Activated B cell treated with CpG ODN at 0.5 μM for 24 hours (primary cell): ENCODE measurements at regions not wholly inside any gene's neighbourhood (a gene's known extent, or its start where the extent isn't known, plus 50 kb on each side); places are given as distances from the start of the nearest gene placed in this dataset.

Source experiments
- ATAC-seq: fragments of 200-7000 bp; cut with Tn5 transposase; one replicate; pipeline ENCODE4 v1.10.0; 2021; ENCODE audit warnings: low read depth, mild to moderate bottlenecking, moderate library complexity
- CTCF ChIA-PET: fragments of 350-600 bp; sonication (Branson Sonifier 250); formaldehyde crosslinking; loops from one replicate; lab custom pipeline; 2021; ENCODE audit warnings: antibody characterized with exemption; lab: Charles Lee
- POLR2A ChIA-PET: fragments of 350-600 bp; sonication (Branson Sonifier 250); formaldehyde crosslinking; loops from one replicate; lab custom pipeline; 2021; ENCODE audit warnings: antibody characterized with exemption; lab: Charles Lee
- DNase-seq: peaks from one replicate; pipeline ENCODE4 v3.0.0; 2022
- H3K27ac Mint-ChIP-seq: one replicate; pipeline ENCODE4 v1.8.0; 2020; ENCODE audit warnings: mixed read lengths
- H3K27me3 Mint-ChIP-seq: one replicate; pipeline ENCODE4 v1.8.0; 2021; ENCODE audit warnings: mixed read lengths
- H3K36me3 Mint-ChIP-seq: one replicate; pipeline ENCODE4 v1.8.0; 2021; ENCODE audit warnings: low read depth, mixed read lengths
- H3K4me1 Mint-ChIP-seq: one replicate; pipeline ENCODE4 v1.8.0; 2021; ENCODE audit warnings: mixed read lengths
- H3K4me3 Mint-ChIP-seq: one replicate; pipeline ENCODE4 v1.8.0; 2020; ENCODE audit warnings: mild to moderate bottlenecking, mixed read lengths
- H3K9me3 Mint-ChIP-seq: one replicate; pipeline ENCODE4 v1.8.0; 2020; ENCODE audit warnings: mixed read lengths
- CTCF ChIP-seq: fragments of 200-600 bp; IDR thresholded peaks from one replicate; pipeline ENCODE4 v1.8.0; 2022; ENCODE audit warnings: antibody characterized with exemption, mild to moderate bottlenecking
- intact Hi-C: fragments of 100-400 bp; cut with micrococcal nuclease; formaldehyde crosslinking; loops from one replicate; pipeline ENCODE4 v1.15.1; 2024

GRCh38 chr3:182259579-182259978, 533.7 kb upstream of the ATP11B start:
- H3K4me3 Mint-ChIP-seq: no peak overlapping the region
- intact Hi-C loops: loop anchor here (10.0 kb wide), 1 partner anchor 935 kb away; no protein-coding TSS in a partner anchor
- no peaks in the 10 kb centered on the region for H3K4me1 Mint-ChIP-seq
- no peak for TF ChIP-seq CTCF
- no peak for DNase-seq
- no peak overlapping the region for H3K27ac Mint-ChIP-seq
- no peaks in the 10 kb centered on the region for H3K9me3 Mint-ChIP-seq
- ChIA-PET CTCF (no interaction called here), POLR2A (no interaction called here)
- no peak for ATAC-seq
- peaks cover 9% of the 10 kb centered on the region for H3K27me3 Mint-ChIP-seq
- no peaks in the 10 kb centered on the region for H3K36me3 Mint-ChIP-seq

GRCh38 chr3:182261041-182261440, 532.3 kb upstream of the ATP11B start:
- ATAC-seq (no peak), DNase-seq (no peak)
- Mint-ChIP-seq H3K27me3 (peaks cover 9% of the 10 kb centered on the region), H3K36me3 (no peaks in the 10 kb centered on the region), H3K27ac (no peak overlapping the region), H3K4me3 (no peak overlapping the region), H3K9me3 (no peaks in the 10 kb centered on the region), H3K4me1 (no peaks in the 10 kb centered on the region)
- TF ChIP-seq CTCF: no peak
- intact Hi-C loops: no loop called here
- POLR2A ChIA-PET: no interaction called here
- CTCF ChIA-PET: no interaction called here

GRCh38 chr3:182268711-182269110, 524.6 kb upstream of the ATP11B start:
- ATAC-seq (no peak), DNase-seq (no peak)
- intact Hi-C loops: no loop called here
- no peak overlapping the region for H3K4me3 Mint-ChIP-seq
- TF ChIP-seq CTCF: no peak
- ChIA-PET CTCF (no interaction called here), POLR2A (no interaction called here)
- H3K36me3 Mint-ChIP-seq: no peaks in the 10 kb centered on the region
- H3K27me3 Mint-ChIP-seq: peaks cover 6% of the 10 kb centered on the region
- H3K27ac Mint-ChIP-seq: no peak overlapping the region
- H3K4me1 Mint-ChIP-seq: no peaks in the 10 kb centered on the region
- no peaks in the 10 kb centered on the region for H3K9me3 Mint-ChIP-seq

GRCh38 chr3:182276512-182276911, 516.8 kb upstream of the ATP11B start:
- Mint-ChIP-seq H3K27me3 (peaks cover 1% of the 10 kb centered on the region), H3K27ac (no peak overlapping the region), H3K36me3 (no peaks in the 10 kb centered on the region), H3K4me1 (no peaks in the 10 kb centered on the region), H3K4me3 (no peak overlapping the region), H3K9me3 (no peaks in the 10 kb centered on the region)
- DNase-seq: no peak
- no peak for ATAC-seq
- ChIA-PET POLR2A (no interaction called here), CTCF (no interaction called here)
- TF ChIP-seq CTCF: no peak
- intact Hi-C loops: no loop called here

GRCh38 chr3:182284793-182285192, 508.5 kb upstream of the ATP11B start:
- CTCF ChIA-PET: no interaction called here
- H3K4me3 Mint-ChIP-seq: no peak overlapping the region

More at GRCh38 chr3:182284793-182285192, 508.5 kb upstream of the ATP11B start:
- DNase-seq: no peak
- POLR2A ChIA-PET: no interaction called here
- H3K36me3 Mint-ChIP-seq: no peaks in the 10 kb centered on the region
- ATAC-seq: no peak
- H3K27me3 Mint-ChIP-seq: no peaks in the 10 kb centered on the region
- intact Hi-C loops: no loop called here
- no peak for TF ChIP-seq CTCF
- no peak overlapping the region for H3K27ac Mint-ChIP-seq
- no peaks in the 10 kb centered on the region for H3K4me1 Mint-ChIP-seq
- H3K9me3 Mint-ChIP-seq: no peaks in the 10 kb centered on the region
